ENCODE measurements at regions not wholly inside any gene's neighbourhood (a gene's known extent, or its start where the extent isn't known, plus 50 kb on each side); places are given as distances from the start of the nearest gene placed in this dataset.
"Not testable (repeated sequence)": the region's sequence is repeated elsewhere in the genome, so short reads cannot be mapped to it uniquely, and the experiment has no call there.

DNA sequence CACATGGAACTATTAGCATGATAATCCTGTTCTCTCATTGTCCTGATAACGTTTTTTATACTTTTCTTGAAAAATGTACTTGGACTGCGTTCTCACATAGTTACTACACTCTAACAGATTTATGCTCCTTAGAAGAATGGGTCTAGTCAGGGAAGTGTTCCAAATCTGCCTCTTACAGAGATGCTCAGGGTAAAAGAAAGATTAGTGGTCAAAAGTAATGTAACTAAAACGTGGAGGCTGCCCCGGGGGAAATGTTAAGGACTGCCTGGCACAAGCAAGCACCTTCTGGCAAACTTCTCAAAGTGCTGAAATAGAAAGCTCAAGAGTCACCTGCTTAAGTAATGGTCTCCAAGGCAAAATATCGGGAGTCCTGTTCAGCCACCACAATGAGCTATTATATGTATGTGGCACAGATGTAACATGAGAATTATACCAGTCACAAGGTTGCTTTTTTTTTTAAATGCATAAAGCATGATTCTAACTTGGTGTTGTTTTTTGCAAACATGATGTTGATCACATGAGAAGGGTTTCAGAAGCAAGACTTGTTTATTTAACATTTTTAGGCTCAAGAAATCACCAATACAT is 244.5 kb upstream of the JARID2 start:
- DNase-seq, result peak; percentile 15

DNA sequence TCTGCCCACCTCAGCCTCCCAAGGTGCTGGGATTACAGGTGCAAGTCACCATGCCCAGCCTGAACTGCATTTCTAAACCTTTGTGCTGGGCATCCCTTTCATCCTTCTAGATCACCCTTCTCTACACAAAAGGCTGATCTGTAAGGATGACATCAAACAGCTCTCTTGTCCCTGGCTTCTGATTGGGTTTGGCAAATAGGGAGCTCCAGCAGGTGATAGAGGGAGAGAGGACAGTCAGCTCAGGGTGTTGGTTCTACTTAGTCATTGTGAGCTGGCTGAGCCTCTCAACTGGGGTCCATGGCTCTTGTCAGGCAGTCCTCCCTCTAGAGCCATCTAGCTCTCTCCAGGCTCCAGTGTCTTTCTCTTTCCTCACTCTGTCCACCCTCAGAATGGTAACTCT is 237.6 kb upstream of the JARID2 start:
- DNase-seq, result no peak

DNA sequence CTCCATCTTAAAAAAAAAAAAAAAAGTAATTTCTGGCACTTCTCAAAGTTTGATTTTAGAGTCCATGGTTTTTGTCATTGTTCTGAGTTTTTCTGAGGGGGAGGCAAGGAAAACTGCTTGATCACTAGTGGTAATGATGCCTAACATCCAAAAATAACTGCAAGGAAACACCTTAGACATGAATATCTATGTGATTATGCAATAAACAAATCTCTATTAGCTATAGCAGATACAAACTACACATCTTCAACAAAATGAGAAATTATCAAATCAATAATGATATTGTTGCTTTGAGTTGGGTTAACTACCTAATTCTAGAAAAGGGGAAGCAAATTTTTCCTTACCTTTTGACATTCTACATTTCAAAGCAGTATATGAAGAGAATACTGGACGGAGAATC is 230.9 kb upstream of the JARID2 start:
- no peak for DNase-seq

DNA sequence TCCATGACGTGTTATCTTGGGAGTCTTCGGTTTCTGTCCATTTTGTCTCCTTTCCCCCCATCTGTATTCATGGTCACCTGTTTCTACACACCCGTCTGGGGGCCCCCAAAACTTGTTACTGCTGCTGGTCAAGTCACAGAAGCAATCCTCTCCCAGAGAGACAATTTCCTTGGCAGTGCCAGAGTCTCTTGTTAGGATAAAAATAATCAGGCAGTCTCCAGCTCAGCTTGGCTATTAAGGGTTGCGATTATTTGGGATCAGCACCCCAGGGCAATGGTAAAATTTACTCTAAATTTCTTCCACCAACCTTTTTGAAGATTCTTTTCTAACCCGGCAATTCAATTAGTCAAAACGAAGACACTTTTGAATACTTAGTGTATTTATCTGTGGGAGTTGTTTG is 229.1 kb upstream of the JARID2 start:
- no peak for DNase-seq

DNA sequence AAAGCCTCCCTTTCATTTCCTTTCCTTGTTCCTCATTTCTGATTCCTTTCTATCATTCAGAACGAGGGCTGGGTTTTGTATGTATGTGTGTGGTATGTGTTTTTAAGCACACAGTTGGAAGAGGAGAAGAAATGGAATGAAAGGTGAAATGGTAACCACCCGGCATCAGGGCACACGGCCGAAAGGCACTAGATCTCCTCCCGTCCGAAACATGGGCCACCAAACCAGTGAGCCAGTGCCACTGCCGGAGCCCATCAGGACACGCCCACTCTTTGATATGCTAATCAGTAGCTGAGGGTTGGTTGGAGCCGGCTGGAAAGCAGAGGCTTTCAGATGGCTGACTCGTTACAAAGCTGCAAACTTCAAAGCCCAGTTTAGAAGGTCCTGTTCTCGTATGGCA is 228.6 kb upstream of the JARID2 start:
- DNase-seq, result no peak

DNA sequence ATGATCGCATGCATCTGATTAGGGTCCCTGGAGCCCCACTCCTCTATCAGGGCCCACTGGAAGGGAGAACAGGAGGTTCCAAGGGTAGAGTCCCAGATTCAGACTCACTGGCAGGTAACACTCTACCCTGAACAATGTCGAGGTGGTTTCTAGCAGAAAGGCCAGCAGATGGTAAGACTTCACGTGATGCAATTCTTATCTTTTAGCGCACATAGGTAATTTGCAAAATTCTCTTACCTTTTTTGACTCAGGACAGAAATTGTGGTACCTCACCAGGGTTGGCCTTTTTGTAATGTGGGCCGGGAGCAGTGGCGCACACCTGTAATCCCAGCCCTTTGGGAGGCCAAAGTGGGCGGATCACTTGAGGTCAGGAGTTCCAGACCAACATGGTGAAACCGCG is 228.1 kb upstream of the JARID2 start:
- no peak for DNase-seq

DNA sequence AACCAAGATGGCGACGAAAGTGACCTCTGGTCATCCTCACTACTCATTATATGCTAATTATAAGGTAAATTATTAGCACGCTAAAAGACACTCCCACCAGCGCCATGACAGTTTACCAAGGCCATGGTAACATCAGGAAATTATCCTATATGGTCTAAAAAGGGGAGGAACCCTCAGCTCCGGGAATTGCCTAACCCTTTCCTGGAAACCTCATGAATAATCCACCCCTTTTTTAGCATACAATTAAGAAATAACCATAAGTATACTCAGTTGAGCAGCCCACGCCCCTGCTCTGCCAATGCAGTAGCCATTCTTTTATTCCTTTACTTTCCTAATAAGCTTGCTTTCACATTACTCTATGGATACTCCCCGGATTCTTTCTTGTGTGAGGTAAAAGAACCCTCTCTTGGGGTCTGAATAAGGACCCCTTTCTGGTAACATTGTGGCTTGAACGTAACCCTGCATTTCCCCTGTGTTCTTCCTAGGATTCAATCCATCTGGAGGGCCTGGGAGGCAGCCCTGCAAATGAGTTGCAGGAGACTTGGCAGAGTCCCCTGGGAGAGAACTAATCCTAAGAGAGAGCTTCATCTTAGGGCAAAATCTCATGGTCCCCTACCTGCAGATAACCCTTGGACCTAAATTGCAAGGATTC is 225.6 kb upstream of the JARID2 start:
- no peak for DNase-seq

DNA sequence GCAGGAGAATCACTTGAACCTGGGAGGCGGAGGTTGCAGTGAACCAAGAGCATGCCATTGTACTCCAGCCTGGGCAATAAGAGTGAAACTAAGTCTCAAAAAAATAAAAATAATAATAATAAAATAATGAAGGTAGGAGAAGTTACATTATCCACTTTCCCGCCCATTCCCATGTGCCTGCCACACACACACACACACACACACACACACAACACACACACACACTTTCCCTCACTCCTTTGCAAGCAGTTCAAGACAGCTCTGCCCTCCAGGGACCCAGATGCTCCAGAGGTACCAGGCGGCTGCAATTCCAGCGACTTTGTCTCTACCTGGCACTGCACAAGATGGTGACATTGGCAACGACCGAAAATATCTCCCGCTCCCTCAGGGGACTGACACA is 224.8 kb upstream of the JARID2 start:
- DNase-seq, result no peak

DNA sequence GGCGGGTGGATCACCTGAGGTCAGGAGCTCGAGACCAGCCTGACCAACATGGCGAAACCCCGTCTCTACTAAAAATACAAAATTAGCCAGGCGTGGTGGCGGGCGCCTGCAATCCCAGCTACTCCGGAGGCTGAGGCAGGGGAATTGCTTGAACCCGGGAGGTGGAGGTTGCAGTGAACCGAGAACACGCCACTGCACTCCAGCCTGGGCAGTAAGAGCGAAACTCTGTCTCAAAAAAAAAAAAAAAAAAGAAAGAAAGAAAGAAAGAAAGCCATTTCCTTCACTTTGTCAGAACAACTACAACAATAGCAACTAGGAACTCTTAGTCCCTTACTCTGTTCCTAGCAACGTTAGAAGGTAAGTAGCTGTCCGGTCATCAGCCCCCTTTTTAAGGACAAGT is 222.9 kb upstream of the JARID2 start:
- not testable (repeated sequence) for DNase-seq

DNA sequence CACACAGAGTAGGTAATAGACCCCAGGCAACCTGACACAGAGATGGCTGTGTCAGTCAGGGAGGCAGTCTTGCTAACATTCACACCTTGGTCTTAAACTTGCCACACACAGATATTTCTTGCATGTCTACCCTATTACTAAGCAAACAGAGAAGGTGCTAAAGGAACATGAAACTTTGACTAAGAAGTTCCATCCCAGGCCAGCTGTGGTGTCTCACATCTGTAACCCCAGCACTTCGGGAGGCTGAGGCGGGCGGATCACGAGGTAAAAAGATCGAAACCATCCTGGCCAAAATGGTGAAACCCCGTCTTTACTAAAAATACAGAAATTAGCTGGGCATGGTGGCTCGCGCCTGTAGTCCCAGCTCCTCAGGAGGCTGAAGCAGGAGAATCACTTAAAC is 222.4 kb upstream of the JARID2 start:
- no peak for DNase-seq

DNA sequence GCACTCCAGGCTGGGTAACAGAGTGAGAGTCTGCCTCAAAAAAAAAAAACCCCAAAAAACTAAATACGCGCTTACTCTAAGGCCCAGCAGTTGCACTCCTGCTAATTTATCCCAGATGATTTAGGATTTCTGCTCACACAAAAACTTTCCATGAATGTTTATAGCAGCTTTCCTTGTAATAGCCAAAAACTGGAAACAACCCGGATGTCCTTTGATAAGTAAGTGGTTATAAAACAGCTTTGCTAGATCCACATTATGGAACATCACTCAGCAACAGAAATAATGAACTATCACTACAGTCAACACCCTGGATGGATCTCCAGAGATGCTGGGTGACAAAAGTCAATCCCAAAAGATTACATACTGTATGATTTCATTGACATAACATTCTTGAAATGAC is 220.4 kb upstream of the JARID2 start:
- peak; percentile 26 for DNase-seq

DNA sequence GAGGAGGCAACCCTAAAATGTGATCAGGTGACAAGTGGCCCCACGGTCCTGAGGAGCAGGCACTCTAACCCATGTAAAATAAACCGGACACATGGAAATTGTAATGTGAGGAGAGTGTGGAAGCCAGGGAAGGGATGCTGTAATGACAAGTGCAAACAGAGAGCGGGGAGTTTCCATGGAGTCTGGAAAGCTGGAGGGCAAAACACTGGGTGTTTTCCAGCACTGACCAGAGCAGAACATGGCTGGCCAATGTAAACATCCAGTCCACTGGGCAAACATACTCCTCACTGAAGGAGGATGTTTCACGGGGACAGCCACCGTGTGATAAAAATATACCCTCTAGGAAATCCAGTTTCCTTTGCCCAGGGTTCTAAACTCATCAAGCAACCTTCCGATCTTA is 219.0 kb upstream of the JARID2 start:
- no peak for DNase-seq

DNA sequence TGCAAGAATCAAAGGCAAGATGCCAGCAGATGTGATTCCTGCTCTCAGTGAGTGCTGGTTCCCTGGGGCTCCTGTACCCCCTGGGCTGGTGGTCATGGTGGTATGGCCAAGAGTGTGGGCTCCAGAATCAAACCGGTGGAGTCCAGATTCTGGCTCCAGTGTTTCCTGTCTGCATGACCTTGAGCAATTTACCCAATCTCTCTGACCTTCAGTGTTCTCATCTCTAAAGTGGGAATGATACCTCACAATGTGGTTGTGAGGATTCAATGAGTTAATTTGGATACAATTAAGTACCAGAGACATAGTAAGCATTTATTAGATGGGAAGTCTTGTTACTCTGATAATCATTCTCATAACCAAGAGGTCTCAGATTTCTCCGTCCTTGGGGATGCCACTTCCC is 218.4 kb upstream of the JARID2 start:
- no peak for DNase-seq

DNA sequence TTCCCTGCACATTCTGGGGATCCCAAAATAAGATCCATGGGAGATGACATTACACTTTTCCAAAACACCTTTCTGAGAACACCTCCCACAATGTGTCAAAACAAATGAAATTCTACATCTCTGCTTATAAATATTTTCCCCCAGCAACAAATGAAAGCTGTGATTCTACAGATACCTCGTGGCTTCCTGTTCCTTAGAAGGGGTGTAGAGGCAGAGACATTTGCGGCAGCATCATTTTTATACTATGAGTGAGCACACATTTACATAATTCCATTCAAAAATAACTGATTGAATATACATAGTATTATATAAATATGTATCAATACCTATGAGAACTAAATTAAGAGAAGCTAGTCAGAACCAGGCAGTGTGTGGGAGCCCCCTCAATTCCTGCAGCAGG is 213.9 kb upstream of the JARID2 start:
- DNase-seq, result no peak

DNA sequence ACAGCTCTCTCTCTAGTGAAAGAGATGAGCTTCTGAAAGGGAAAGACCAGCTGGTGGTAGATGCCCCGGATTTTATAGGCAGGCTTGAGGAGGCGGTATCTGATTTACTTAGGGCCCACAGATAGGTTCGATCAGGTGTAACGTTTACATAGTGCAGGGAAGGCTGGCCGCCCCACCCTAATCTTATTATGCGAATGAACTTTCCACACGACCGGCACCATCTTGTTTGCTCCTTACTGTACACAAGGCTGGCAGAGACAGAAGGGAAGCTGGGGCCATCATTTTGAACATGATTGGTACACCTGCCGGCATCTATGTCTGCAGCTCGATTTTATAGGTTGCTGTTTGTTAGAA is 212.0 kb upstream of the JARID2 start:
- DNase-seq, result no peak

DNA sequence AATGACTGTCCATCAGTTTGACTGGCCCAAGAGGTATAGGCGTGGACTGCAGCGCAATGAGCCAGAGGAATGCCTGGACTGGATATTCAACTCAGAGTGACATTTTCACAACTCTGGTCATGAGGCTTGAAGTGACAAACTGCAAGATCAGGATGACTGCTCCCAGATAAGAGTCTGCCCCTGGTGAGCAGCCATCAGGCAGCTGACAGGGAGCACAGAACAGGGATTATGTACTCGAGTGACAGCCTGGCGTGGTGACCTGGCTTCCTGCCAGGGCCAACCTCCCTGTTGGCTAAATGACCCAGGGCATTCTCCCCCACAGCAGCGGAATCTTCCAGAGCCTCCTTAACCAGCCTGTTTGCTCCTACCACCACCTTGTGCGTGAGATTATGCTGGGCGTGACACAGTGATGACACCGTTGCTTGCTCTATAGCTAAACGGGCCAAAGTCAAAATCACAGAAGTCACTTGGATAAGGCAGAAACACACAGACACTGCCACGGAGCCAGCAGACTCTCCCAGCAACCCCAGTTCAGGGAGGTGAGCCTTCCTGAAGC is 209.1 kb upstream of the JARID2 start:
- no peak for DNase-seq

DNA sequence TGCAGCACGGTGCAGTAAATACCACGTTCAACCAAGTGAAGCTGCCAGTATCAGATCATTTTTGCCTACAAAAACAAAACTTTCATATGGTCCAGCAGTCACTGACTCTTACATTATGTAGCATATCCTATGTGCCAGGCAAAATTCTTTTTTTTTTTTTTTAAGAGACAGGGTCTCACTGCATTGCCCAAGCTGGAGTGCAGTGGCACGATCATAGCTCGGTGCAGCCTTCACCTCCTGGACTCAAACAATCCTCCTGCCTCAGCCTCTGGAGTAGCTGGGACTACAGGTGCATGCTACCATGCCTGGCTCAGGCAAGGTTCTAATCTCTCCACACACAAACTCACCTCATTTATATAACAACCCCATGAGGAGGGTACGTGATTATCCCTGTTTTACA is 208.6 kb upstream of the JARID2 start:
- DNase-seq, result no peak

DNA sequence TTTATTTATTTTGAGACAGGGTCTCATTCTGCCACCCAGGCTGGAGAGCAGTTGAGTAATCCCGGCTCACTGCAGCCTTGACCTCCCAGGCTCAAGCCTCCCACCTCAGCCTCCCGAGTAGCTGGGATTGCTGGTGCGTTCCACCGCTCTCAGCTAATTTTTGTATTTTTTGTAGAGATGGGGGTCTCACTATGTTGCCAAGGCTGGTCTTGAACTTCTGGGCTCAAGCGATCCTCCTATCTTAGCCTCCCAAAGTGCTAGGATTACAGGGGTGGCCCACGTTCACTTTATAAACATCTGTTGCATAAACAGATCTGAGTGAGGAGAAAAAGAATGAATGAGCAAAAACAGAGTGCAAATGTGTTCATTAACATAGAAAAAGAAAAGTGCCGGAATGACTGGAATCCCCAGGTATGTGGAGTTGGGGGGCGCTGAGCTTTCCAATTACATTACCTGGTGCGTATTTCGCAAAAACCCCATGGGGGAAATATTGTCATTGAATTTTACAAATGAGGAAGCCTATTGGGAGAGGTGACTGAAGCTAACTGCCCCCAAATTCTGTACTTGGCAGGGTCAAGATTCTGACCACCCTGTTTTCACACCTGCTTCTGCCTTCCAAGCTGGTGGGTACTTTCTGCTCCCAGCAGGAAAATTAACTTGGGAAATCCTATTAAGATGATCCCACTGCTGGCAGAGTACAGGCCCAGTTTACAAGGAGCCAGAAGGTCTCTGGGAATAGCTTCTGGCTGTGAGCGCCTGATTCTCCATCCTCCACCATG is 207.7 kb upstream of the JARID2 start:
- DNase-seq, result no peak

DNA sequence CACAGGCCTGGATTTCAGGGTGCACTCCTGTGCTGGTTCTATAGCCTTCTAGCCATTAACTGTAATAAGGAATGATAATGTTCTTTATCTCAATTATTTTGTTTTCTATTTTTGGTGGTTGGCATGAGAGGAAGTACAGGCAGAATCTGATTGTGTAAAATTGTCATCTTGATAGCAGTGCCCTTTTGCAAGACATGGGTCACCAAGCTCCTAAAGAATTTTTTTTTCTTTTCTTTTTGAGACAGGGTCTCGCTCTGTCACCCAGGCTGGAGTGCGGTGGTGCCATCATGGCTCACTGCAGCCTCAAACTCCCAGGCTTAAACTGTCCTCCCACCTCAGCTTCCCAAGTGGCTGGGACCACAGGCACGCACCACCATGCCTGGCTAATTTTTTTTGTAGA is 206.7 kb upstream of the JARID2 start:
- no peak for DNase-seq

DNA sequence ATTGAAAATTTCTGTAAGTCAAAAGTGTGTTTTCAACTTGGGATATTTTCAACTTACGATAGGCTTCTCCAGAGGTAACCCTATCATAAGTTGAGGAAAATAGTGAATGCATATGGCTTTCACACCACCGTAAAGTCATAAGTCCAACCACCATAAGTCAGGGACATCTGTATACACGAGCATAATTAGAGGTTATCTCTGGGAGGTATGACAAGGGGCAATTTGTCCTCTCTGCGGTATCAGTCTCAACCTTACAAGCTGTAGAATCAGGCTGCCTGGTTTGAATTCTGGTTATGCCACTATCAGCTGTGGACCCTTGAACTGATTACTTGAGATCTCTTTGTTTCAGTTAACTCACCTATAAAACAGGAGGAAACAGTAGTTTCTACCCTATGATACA is 202.9 kb upstream of the JARID2 start:
- DNase-seq, result no peak

DNA sequence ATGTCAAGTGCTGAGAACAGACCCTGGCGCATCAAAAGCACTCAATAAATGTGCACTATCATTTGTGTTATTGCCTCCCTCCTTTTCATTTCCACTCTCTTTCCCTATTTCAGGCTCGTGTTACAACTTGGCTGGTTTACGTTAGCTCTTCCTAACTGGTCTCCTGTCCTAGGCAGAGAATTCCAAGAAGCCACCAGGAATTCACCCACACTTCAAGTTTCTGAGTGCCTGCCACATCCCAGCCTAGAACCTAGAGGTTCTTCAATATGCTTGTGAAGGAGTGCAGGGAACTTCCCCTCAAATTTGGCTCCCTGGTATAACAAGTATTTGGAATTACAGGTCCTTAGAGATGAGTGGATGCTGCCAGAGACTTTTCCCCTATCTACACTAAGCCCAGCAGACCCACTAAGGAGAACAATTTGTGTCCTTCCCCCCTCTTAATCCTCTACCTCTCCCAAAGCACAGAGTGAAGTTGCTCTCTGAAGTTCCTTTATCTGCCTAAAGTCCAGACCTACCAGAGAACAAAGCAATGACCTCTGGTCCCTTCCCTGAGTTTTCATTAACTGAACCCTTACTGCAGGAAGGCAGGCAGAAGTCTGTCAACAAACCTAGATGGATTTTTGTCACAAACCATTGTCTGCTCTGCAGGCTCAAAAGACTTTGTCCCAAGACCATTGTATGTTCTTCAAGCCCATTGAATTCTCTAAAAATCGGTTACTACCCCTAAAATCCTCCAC is 201.6 kb upstream of the JARID2 start:
- peak; percentile 11 for DNase-seq

DNA sequence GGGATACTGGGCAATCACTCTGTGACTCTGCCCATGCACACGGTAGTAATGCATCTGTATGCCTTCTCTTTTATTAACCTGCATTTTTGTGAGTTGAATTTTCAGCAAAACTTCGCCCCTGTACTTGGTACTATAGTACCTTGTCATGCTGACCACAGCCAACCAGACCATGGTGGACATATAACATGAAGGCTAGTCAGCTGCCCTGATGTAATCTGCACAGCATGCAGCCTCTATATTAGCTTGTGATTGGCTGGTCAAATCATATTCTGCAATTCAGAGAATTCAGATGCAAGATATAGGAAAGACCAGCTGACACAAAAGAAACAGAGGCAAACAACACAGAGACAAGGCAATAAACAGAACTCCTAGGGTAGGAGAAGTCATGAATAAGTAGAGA is 200.9 kb upstream of the JARID2 start:
- DNase-seq, result no peak

DNA sequence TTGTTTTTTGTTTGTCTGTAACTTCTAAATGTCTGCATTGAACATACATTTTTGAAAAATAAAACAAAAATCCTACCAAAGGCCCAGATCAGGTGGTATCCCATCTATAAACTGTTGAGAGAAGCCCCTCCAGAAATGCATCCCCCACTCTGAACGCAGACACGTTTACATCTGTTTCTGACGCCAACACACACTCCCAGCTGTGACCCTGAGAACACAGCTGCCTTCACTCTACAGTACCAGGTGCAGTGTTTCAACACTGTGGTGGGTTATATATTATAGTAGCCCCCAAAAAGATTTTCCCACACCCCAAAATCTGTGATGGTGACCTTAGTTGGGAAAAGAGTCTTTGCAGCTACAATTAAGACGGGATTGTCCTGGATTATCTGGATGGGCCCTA is 199.1 kb upstream of the JARID2 start:
- no peak for DNase-seq

DNA sequence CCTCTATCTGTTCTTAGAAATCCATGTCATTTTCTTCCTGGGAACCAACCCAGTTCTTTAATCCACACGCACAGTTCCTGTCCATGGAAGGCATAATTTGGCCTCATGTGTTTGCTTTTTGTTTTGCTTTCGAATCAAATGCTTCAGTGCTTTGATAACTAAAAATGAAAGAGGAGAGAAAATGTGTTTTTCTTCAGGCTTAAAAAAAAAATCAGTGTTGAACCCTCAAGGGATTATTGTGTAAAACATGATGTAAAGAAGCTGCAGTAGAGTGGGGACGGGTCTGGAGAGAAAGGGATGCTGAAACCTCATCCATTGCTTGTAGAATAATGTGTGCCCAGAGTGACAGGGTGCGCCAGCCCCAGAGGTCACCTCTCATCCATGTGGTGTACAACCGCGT is 197.5 kb upstream of the JARID2 start:
- no peak for DNase-seq

All from fibroblast of upper back skin (primary cell).